ENCODE measurements at regions not wholly inside any gene's neighbourhood (a gene's known extent, or its start where the extent isn't known, plus 50 kb on each side); places are given as distances from the start of the nearest gene placed in this dataset.

- Histone ChIP-seq H3K4me3 (ENCODE audit: low read depth, low read length) (no peak overlapping the region), H3K36me3 (no peaks in the 10 kb centered on the region), H3K9me3 (no peaks in the 10 kb centered on the region), H3K27me3 (no peaks in the 10 kb centered on the region), H3K4me1 (no peaks in the 10 kb centered on the region)
- no peak for TF ChIP-seq CTCF (IDR thresholded peaks at IDR 0.05; ENCODE audit: low read depth, low read length)
- no peak for DNase-seq
Observed at GRCh38 chr5:58149345-58149744, 310.5 kb downstream of the PLK2 start.

DNA sequence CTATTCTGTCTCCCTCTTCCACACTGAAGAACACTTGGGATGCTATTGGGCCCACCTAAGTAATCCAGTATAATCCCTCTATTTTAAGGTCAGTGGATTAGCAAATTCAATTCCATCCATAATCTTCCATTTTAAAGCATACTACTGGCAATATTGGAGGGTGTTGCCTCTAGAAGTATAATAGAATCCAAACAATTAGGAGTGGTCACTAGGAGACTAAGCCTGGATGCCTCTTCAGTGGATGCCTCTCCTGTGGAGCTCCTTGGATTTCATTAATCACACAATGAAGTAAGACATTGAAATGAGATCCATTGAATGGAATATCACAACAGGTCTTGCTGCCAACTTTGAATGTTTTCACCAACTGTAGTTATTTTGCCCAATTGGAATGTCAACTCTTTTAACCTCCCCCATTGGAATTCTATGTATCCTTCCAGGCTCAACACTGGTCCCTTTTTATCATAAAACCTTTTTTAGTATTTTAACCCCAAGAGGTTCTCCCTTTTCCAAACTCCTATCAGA is 311.6 kb downstream of the PLK2 start:
- no peak overlapping the region for H3K4me3 ChIP-seq (ENCODE audit: low read depth, low read length)
- no peaks in the 10 kb centered on the region for H3K27me3 ChIP-seq
- no peak for TF ChIP-seq CTCF (IDR thresholded peaks at IDR 0.05; ENCODE audit: low read depth, low read length)
- H3K36me3 ChIP-seq, result no peaks in the 10 kb centered on the region
- DNase-seq, result no peak
- H3K4me1 ChIP-seq, result no peaks in the 10 kb centered on the region
- no peaks in the 10 kb centered on the region for H3K9me3 ChIP-seq

- no peak for DNase-seq
- H3K9me3 ChIP-seq, result no peaks in the 10 kb centered on the region
Observed at GRCh38 chr5:58145397-58145934, 314.4 kb downstream of the PLK2 start.

GRCh38 chr5:58143727-58144126 is 316.2 kb downstream of the PLK2 start:
- TF ChIP-seq CTCF (IDR thresholded peaks at IDR 0.05; ENCODE audit: low read depth, low read length), result no peak
- no peaks in the 10 kb centered on the region for H3K27me3 ChIP-seq
- no peak for DNase-seq
- no peaks in the 10 kb centered on the region for H3K4me1 ChIP-seq
- H3K9me3 ChIP-seq, result no peaks in the 10 kb centered on the region
- H3K36me3 ChIP-seq, result no peaks in the 10 kb centered on the region
- H3K4me3 ChIP-seq (ENCODE audit: low read depth, low read length), result no peak overlapping the region

More at GRCh38 chr5:58145397-58145934, 314.4 kb downstream of the PLK2 start:
- TF ChIP-seq CTCF (IDR thresholded peaks at IDR 0.05; ENCODE audit: low read depth, low read length), result no peak
- Histone ChIP-seq H3K4me1 (no peaks in the 10 kb centered on the region), H3K27me3 (no peaks in the 10 kb centered on the region), H3K4me3 (ENCODE audit: low read depth, low read length) (no peak overlapping the region), H3K36me3 (no peaks in the 10 kb centered on the region)

DNA sequence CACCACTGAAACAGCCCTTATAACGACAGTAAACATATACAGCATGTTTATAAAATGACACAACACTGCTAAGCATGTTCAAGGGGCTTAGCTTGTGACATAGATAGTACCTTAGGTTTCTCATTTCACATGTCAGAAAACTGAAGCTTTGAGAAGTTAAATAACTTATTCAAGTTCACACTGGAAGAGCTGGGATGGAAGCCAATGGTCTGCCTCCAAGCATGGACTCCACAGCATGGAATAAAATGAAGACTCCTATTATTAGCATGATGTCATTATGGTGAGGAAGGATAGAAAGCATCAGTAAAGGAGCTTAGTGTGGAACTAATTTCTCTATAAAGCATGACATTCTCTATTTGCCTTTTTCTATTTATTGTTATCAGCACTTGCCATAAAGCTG is 316.7 kb downstream of the PLK2 start:
- TF ChIP-seq CTCF (IDR thresholded peaks at IDR 0.05; ENCODE audit: low read depth, low read length), result no peak
- H3K4me1 ChIP-seq, result no peaks in the 10 kb centered on the region
- no peak overlapping the region for H3K4me3 ChIP-seq (ENCODE audit: low read depth, low read length)
- H3K27me3 ChIP-seq, result no peaks in the 10 kb centered on the region
- no peak for DNase-seq
- no peaks in the 10 kb centered on the region for H3K9me3 ChIP-seq
- H3K36me3 ChIP-seq, result no peaks in the 10 kb centered on the region

- H3K4me3 ChIP-seq (ENCODE audit: low read depth, low read length), result no peak overlapping the region
- H3K36me3 ChIP-seq, result no peaks in the 10 kb centered on the region
- peaks cover 4% of the 10 kb centered on the region; the same call in 1 of the 2 replicates for H3K4me1 ChIP-seq
- no peaks in the 10 kb centered on the region for H3K27me3 ChIP-seq
- DNase-seq, result no peak
- no peak for TF ChIP-seq CTCF (IDR thresholded peaks at IDR 0.05; ENCODE audit: low read depth, low read length)
- H3K9me3 ChIP-seq, result no peaks in the 10 kb centered on the region
Observed at GRCh38 chr5:58138791-58139190, 321.1 kb downstream of the PLK2 start.
